HG02943 (cell line): ENCODE measurements at regions not wholly inside any gene's neighbourhood (a gene's known extent, or its start where the extent isn't known, plus 50 kb on each side); places are given as distances from the start of the nearest gene placed in this dataset.

Experiments used
- ATAC-seq: cut with Tn5 transposase; IDR thresholded peaks from one replicate; pipeline ENCODE4 v1.9.1; 2021; ENCODE audit warnings: mild to moderate bottlenecking, low read depth, moderate library complexity; ENCODE audit not compliant: unreplicated experiment

GRCh38 chr5:52491071-52491787 lies 296.5 kb upstream of the ITGA1 start:
- ATAC-seq, result no peak

- no peak for ATAC-seq
Observed at GRCh38 chr5:52491818-52492217, 295.9 kb upstream of the ITGA1 start.

- ATAC-seq, result no peak
Observed at GRCh38 chr5:52497133-52497693, 290.5 kb upstream of the ITGA1 start.

- ATAC-seq, result no peak
Observed at GRCh38 chr5:52498607-52499006, 289.1 kb upstream of the ITGA1 start.

- no peak for ATAC-seq
Observed at GRCh38 chr5:52502460-52502999, 285.2 kb upstream of the ITGA1 start.

- no peak for ATAC-seq
Observed at GRCh38 chr5:52504584-52505240, 283.0 kb upstream of the ITGA1 start.

- no peak for ATAC-seq
Observed at GRCh38 chr5:52517667-52518066, 270.0 kb upstream of the ITGA1 start.

GRCh38 chr5:52520171-52520570 lies 267.5 kb upstream of the ITGA1 start:
- no peak for ATAC-seq

- ATAC-seq, result no peak
Observed at GRCh38 chr5:52521236-52521635, 266.5 kb upstream of the ITGA1 start.

GRCh38 chr5:52523701-52524100 lies 264.0 kb upstream of the ITGA1 start:
- no peak for ATAC-seq

- no peak for ATAC-seq
Observed at GRCh38 chr5:52531105-52531504, 256.6 kb upstream of the ITGA1 start.

GRCh38 chr5:52543594-52543993 lies 244.1 kb upstream of the ITGA1 start:
- ATAC-seq, result no peak

GRCh38 chr5:52544738-52545137 lies 243.0 kb upstream of the ITGA1 start:
- no peak for ATAC-seq

GRCh38 chr5:52554293-52554692 lies 233.4 kb upstream of the ITGA1 start:
- no peak for ATAC-seq

GRCh38 chr5:52560366-52560765 lies 227.3 kb upstream of the ITGA1 start:
- no peak for ATAC-seq

GRCh38 chr5:52562473-52562872 lies 225.2 kb upstream of the ITGA1 start:
- no peak for ATAC-seq

GRCh38 chr5:52564587-52564986 lies 223.1 kb upstream of the ITGA1 start:
- no peak for ATAC-seq

- ATAC-seq, result no peak
Observed at GRCh38 chr5:52577546-52577945, 210.2 kb upstream of the ITGA1 start.

GRCh38 chr5:52579391-52579790 lies 208.3 kb upstream of the ITGA1 start:
- ATAC-seq, result no peak

GRCh38 chr5:52580921-52581320 lies 206.8 kb upstream of the ITGA1 start:
- no peak for ATAC-seq

GRCh38 chr5:52582313-52582712 lies 205.4 kb upstream of the ITGA1 start:
- ATAC-seq, result no peak

GRCh38 chr5:52587131-52587530 lies 200.6 kb upstream of the ITGA1 start:
- no peak for ATAC-seq
